ENCODE measurements at regions not wholly inside any gene's neighbourhood (a gene's known extent, or its start where the extent isn't known, plus 50 kb on each side); places are given as distances from the start of the nearest gene placed in this dataset.

DNA sequence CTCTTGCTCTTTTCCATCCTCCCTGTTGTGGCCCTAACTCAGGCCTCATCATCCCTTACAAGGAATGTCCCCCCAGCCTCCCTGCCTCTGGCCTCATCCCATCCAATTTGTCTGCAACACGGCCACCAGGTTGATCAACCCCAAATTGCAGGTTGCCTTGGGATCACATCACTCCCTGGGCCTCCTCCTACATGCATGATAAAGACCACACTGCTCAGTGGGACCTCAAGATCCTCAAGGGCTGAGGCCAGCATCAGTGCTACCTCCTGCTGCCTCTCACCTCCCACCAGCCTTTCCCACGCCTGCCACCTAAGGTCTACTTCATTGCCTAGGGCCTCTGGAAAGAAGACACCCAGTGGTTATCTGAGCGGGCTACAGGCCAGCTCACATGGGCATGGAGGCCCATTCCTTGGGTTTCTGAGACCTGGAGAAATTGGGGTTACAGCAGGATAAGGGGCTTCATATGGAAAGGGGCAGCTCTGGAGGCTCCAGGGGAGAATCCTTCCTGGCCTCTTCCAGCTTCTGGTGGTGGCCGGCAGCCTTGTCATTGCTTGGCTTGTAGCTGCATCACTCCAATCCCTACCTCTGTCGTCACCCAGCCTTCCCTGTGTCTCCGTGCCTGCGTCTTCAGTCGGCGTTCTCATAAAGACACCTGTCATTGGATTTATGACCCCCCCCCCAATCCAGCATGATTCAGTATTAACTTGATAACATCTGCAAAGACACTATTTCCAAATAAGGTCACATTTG lies 60.5 kb downstream of the KLHDC7A start:
- TF ChIP-seq REPIN1 (tag by site-specific recombination; IDR thresholded peaks at IDR 0.05; ENCODE audit: low read depth) (no peak), ZNF623 (tag by site-specific recombination; IDR thresholded peaks at IDR 0.05) (no peak), EGR2 (tag by site-specific recombination; IDR thresholded peaks at IDR 0.05; ENCODE audit: low read depth) (peak; percentile 55), ZIC2 (tag by site-specific recombination; IDR thresholded peaks at IDR 0.05) (peak; percentile 75)
- no peaks in the 10 kb centered on the region for H3K9me3 ChIP-seq (ENCODE audit: control insufficient read depth, insufficient read depth, low read depth, low read length)
- CTCF ChIA-PET = no interaction called here

GRCh38 chr1:18542351-18542750 lies 61.6 kb downstream of the KLHDC7A start:
- H3K4me1 ChIP-seq (ENCODE audit: control insufficient read depth, insufficient read depth, low read length) = no peaks in the 10 kb centered on the region
- TF ChIP-seq ZNF747 (tag by site-specific recombination; IDR thresholded peaks at IDR 0.05) (no peak), EGR2 (tag by site-specific recombination; IDR thresholded peaks at IDR 0.05; ENCODE audit: low read depth) (0 out of 2 replicates have a peak, but pooled peaks have one; percentile 10)
- H3K9me3 ChIP-seq (ENCODE audit: control insufficient read depth, insufficient read depth, low read depth, low read length) = no peaks in the 10 kb centered on the region
- no peak overlapping the region for H3K27ac ChIP-seq (ENCODE audit: extremely low read depth, low read depth, low read length)
- no peak overlapping the region for H3K4me3 ChIP-seq (ENCODE audit: low read depth, low read length)
- no peaks in the 10 kb centered on the region for H3K36me3 ChIP-seq (ENCODE audit: control insufficient read depth in 2 of 2, insufficient read depth in 1 of 2, low read length in 2 of 2)
- CTCF ChIA-PET = no interaction called here
- POLR2A ChIA-PET = no interaction called here

More for the DNA sequence above, 60.5 kb downstream of the KLHDC7A start:
- no peaks in the 10 kb centered on the region for H3K36me3 ChIP-seq (ENCODE audit: control insufficient read depth in 2 of 2, insufficient read depth in 1 of 2, low read length in 2 of 2)
- no peaks in the 10 kb centered on the region for H3K4me1 ChIP-seq (ENCODE audit: control insufficient read depth, insufficient read depth, low read length)
- H3K27ac ChIP-seq (ENCODE audit: extremely low read depth, low read depth, low read length) = no peak overlapping the region
- POLR2A ChIA-PET = no interaction called here
- H3K4me3 ChIP-seq (ENCODE audit: low read depth, low read length) = no peak overlapping the region

GRCh38 chr1:18546026-18546425 lies 65.3 kb downstream of the KLHDC7A start:
- no peak for TF ChIP-seq ZNF529 (tag by site-specific recombination; IDR thresholded peaks at IDR 0.05; ENCODE audit: insufficient replicate concordance)
- no peak for TF ChIP-seq ZNF433 (tag by site-specific recombination; IDR thresholded peaks at IDR 0.05; ENCODE audit: low read depth)
- no peak for TF ChIP-seq ZFP37 (tag by site-specific recombination; IDR thresholded peaks at IDR 0.05)
- TF ChIP-seq MZF1 (tag by site-specific recombination; IDR thresholded peaks at IDR 0.05; ENCODE audit: borderline replicate concordance) = no peak
- TF ChIP-seq GFI1B (tag by site-specific recombination; IDR thresholded peaks at IDR 0.05) = no peak
- TF ChIP-seq ZNF223 (tag by site-specific recombination; IDR thresholded peaks at IDR 0.05) = no peak
- TF ChIP-seq PRDM10 (tag by site-specific recombination; IDR thresholded peaks at IDR 0.05) = no peak
- no peak for TF ChIP-seq ZNF704 (tag by site-specific recombination; IDR thresholded peaks at IDR 0.05)
- no peak for TF ChIP-seq ZNF174 (tag by site-specific recombination; IDR thresholded peaks at IDR 0.05)
- TF ChIP-seq, protein P1, sequence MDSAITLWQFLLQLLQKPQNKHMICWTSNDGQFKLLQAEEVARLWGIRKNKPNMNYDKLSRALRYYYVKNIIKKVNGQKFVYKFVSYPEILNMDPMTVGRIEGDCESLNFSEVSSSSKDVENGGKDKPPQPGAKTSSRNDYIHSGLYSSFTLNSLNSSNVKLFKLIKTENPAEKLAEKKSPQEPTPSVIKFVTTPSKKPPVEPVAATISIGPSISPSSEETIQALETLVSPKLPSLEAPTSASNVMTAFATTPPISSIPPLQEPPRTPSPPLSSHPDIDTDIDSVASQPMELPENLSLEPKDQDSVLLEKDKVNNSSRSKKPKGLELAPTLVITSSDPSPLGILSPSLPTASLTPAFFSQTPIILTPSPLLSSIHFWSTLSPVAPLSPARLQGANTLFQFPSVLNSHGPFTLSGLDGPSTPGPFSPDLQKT (IDR thresholded peaks at IDR 0.05; ENCODE audit: borderline replicate concordance, low read depth, low read length) = no peak
- no peaks in the 10 kb centered on the region for H3K4me1 ChIP-seq (ENCODE audit: control insufficient read depth, insufficient read depth, low read length)
- ChIA-PET POLR2A (no interaction called here), CTCF (interaction anchor here (1.1 to 1.2 kb wide), 2 partner anchors 13 to 22 kb away, joined by 3 read pairs; no protein-coding TSS in a partner anchor)
- H3K27ac ChIP-seq (ENCODE audit: extremely low read depth, low read depth, low read length) = no peak overlapping the region
- no peak overlapping the region for H3K4me3 ChIP-seq (ENCODE audit: low read depth, low read length)
- no peaks in the 10 kb centered on the region for H3K9me3 ChIP-seq (ENCODE audit: control insufficient read depth, insufficient read depth, low read depth, low read length)
- no peaks in the 10 kb centered on the region for H3K36me3 ChIP-seq (ENCODE audit: control insufficient read depth in 2 of 2, insufficient read depth in 1 of 2, low read length in 2 of 2)
